ENCODE measurements at regions not wholly inside any gene's neighbourhood (a gene's known extent, or its start where the extent isn't known, plus 50 kb on each side); places are given as distances from the start of the nearest gene placed in this dataset.
"Not testable (repeated sequence)": the region's sequence is repeated elsewhere in the genome, so short reads cannot be mapped to it uniquely, and the experiment has no call there.

DNA sequence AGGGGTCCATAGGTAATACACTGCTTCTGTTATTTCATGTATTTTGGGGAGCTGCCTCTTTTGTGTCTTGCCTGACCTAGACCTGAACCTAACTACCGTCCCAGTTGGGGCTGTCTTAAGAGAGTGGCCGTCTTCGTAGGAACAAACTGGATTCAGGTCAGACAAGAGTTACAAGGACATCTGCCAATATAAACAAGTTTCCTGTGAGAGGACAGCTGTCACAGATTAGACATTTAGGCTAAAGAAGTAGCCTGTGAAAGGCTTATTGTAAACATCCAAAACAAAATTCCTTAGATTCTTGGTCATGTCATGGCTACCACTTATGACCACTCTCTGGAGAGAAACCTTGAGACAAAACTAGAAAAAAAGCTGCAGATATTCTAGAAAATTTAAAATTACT is 797.6 kb upstream of the AADAT start:
- Histone ChIP-seq H3K27me3 (no peaks in the 10 kb centered on the region), H3K4me3 (no peak overlapping the region), H3K9me3 (no peaks in the 10 kb centered on the region), H3K36me3 (no peaks in the 10 kb centered on the region), H3K27ac (no peak overlapping the region), H3K4me1 (no peaks in the 10 kb centered on the region)
- ATAC-seq: no peak
- TF ChIP-seq, protein P1, sequence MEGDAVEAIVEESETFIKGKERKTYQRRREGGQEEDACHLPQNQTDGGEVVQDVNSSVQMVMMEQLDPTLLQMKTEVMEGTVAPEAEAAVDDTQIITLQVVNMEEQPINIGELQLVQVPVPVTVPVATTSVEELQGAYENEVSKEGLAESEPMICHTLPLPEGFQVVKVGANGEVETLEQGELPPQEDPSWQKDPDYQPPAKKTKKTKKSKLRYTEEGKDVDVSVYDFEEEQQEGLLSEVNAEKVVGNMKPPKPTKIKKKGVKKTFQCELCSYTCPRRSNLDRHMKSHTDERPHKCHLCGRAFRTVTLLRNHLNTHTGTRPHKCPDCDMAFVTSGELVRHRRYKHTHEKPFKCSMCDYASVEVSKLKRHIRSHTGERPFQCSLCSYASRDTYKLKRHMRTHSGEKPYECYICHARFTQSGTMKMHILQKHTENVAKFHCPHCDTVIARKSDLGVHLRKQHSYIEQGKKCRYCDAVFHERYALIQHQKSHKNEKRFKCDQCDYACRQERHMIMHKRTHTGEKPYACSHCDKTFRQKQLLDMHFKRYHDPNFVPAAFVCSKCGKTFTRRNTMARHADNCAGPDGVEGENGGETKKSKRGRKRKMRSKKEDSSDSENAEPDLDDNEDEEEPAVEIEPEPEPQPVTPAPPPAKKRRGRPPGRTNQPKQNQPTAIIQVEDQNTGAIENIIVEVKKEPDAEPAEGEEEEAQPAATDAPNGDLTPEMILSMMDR (IDR thresholded peaks at IDR 0.05): no peak
- no peak for TF ChIP-seq POLR2A (IDR thresholded peaks at IDR 0.05)
- intact Hi-C loops (cut with DNase I): no loop called here
- WGBS (ENCODE audit: insufficient coverage, low coverage, low lambda C conversion rate, missing lambda C conversion rate): 3% methylated on average over 3 of the region's 3 CpGs
- no peak for DNase-seq

- Histone ChIP-seq H3K36me3 (no peaks in the 10 kb centered on the region), H3K27ac (no peak overlapping the region), H3K4me3 (no peak overlapping the region), H3K4me1 (no peaks in the 10 kb centered on the region), H3K9me3 (no peaks in the 10 kb centered on the region), H3K27me3 (no peaks in the 10 kb centered on the region)
- 36% methylated on average over 1 of the region's 1 CpG for WGBS (ENCODE audit: insufficient coverage, low coverage, low lambda C conversion rate, missing lambda C conversion rate)
- TF ChIP-seq, protein P1 (IDR thresholded peaks at IDR 0.05): no peak
- no peak for TF ChIP-seq POLR2A (IDR thresholded peaks at IDR 0.05)
- DNase-seq: no peak
- intact Hi-C loops (cut with DNase I): no loop called here
- no peak for ATAC-seq
Measured at GRCh38 chr4:170884969-170885570, 795.3 kb upstream of the AADAT start.

- H3K27me3 ChIP-seq; intact Hi-C loops (cut with DNase I); H3K9me3 ChIP-seq; DNase-seq; H3K4me3 ChIP-seq; H3K36me3 ChIP-seq; H3K27ac ChIP-seq; ATAC-seq; H3K4me1 ChIP-seq: not testable (repeated sequence)
Measured at GRCh38 chr4:170881646-170882045, 791.9 kb upstream of the AADAT start.

DNA sequence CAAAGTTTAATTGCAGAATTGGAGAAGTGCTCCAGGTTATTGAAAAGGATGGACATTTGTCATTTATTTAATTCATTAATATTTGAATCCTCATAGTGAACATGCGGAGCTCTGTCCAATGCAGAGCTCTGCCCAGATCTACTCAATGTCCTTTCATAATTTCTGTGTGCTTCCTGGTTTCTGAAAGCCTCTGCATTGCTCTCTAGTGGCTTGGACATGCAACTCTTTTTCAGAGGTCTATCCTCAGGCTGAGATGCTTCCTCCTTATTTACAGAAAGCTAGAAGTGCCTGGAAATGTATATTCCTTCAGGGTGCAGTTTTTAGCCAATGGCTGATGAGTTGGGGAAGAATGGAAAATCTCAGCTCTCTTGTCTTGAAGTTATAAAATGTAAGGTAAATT is 786.1 kb upstream of the AADAT start:
- no peak overlapping the region for H3K4me3 ChIP-seq
- H3K4me1 ChIP-seq: no peaks in the 10 kb centered on the region
- WGBS (ENCODE audit: insufficient coverage, low coverage, low lambda C conversion rate, missing lambda C conversion rate): 64% methylated on average over 1 of the region's 1 CpG
- H3K27me3 ChIP-seq: no peaks in the 10 kb centered on the region
- H3K9me3 ChIP-seq: no peaks in the 10 kb centered on the region
- TF ChIP-seq POLR2A (IDR thresholded peaks at IDR 0.05): no peak
- TF ChIP-seq, protein P1 (IDR thresholded peaks at IDR 0.05): no peak
- H3K27ac ChIP-seq: no peak overlapping the region
- intact Hi-C loops (cut with DNase I): no loop called here
- DNase-seq (no peak), ATAC-seq (no peak)
- H3K36me3 ChIP-seq: no peaks in the 10 kb centered on the region

GRCh38 chr4:170872794-170873193 is 783.0 kb upstream of the AADAT start:
- TF ChIP-seq, protein P1 (IDR thresholded peaks at IDR 0.05): no peak
- TF ChIP-seq POLR2A (IDR thresholded peaks at IDR 0.05): no peak
- no peaks in the 10 kb centered on the region for H3K27me3 ChIP-seq
- no peaks in the 10 kb centered on the region for H3K9me3 ChIP-seq
- H3K36me3 ChIP-seq: no peaks in the 10 kb centered on the region
- no peaks in the 10 kb centered on the region for H3K4me1 ChIP-seq
- no peak for DNase-seq
- H3K4me3 ChIP-seq: no peak overlapping the region
- ATAC-seq: no peak
- H3K27ac ChIP-seq: no peak overlapping the region
- intact Hi-C loops (cut with DNase I): no loop called here

All from right lobe of liver (tissue), 6 donors.